GM12878 (cell line): ENCODE measurements at regions not wholly inside any gene's neighbourhood (a gene's known extent, or its start where the extent isn't known, plus 50 kb on each side); places are given as distances from the start of the nearest gene placed in this dataset.

ENCODE experiments used
- ATAC-seq: fragments of 200-7000 bp; cut with Tn5 transposase; 3 replicates; pipeline ENCODE4 v1.9.1; 2020; ENCODE audit warnings: mild to moderate bottlenecking, moderate library complexity
- BruUV-seq: library from RNA; stranded (reverse); fragments of 400-500 nt; replicated peaks from 2 replicates; lab custom pipeline; 2021; lab: Mats Ljungman, UMichigan
- CTCF ChIA-PET: fragments of 300-600 bp; sonication (Branson Sonifier 250); formaldehyde crosslinking; extraction: SDS; loops from one replicate; lab custom pipeline; 2021; ENCODE audit warnings: inconsistent platforms; lab: Yijun Ruan, JAX
- POLR2A ChIA-PET: fragments of 350-600 bp; formaldehyde crosslinking; extraction: SDS; loops from one replicate; lab custom pipeline; 2021; ENCODE audit warnings: inconsistent platforms; lab: Charles Lee
- RAD21 ChIA-PET: fragments of 300-600 bp; sonication (Branson Sonifier 250); formaldehyde crosslinking; loops from one replicate; lab custom pipeline; 2023; ENCODE audit warnings: antibody characterized with exemption; ENCODE audit not compliant: unreplicated experiment; lab: Charles Lee
- SMC1A ChIA-PET: fragments of 300-600 bp; sonication (Branson Sonifier 250); formaldehyde crosslinking; loops from one replicate; lab custom pipeline; 2023; ENCODE audit not compliant: unreplicated experiment, uncharacterized antibody; lab: Charles Lee
- DNase-seq: peaks from one replicate; pipeline ENCODE4 v3.0.0-alpha.2; 2011; ENCODE audit warnings: low read depth, low spot score
- FAIRE-seq: peaks from 3 replicates; lab custom pipeline; 2011; peaks lifted over from hg19 to GRCh38; lab: Jason Lieb, UNC
- H2AFZ ChIP-seq: 2 replicates; pipeline ENCODE4 v1.6.0; 2011; ENCODE audit warnings: low read depth, low read length, control low read depth; ENCODE audit not compliant: control insufficient read depth
- H3K27ac ChIP-seq: 2 replicates; pipeline ENCODE4 v1.5.1; 2011; ENCODE audit warnings: control low read depth; ENCODE audit not compliant: control insufficient read depth, insufficient read depth
- H3K27me3 ChIP-seq, 2 experiments: replicated peaks in 1 of 2; 2 replicates each; pipeline versions ENCODE4 v1.6.0 to v1.6.1; 2011; ENCODE audit warnings: low read length in 1 of 2; ENCODE audit not compliant: control insufficient read depth in 2 of 2, insufficient read depth in 2 of 2
- H3K36me3 ChIP-seq, 2 experiments: 2 replicates each; pipeline ENCODE4 v1.5.1; 2011; ENCODE audit warnings: low read length in 1 of 2; ENCODE audit not compliant: control insufficient read depth in 2 of 2, insufficient read depth in 2 of 2
- H3K4me1 ChIP-seq: 2 replicates; pipeline ENCODE4 v1.6.1; 2011; ENCODE audit warnings: mild to moderate bottlenecking, low read length, moderate library complexity, mixed read lengths; ENCODE audit not compliant: control insufficient read depth, insufficient read depth
- H3K4me2 ChIP-seq: 2 replicates; pipeline ENCODE4 v1.6.0; 2011; ENCODE audit warnings: control low read depth; ENCODE audit not compliant: control insufficient read depth, insufficient read depth
- H3K4me3 ChIP-seq: fragments of 200-600 bp; sonication (generic); 2 replicates; pipeline ENCODE4 v1.5.1; 2016
- H3K79me2 ChIP-seq: 2 replicates; pipeline ENCODE4 v1.6.0; 2011; ENCODE audit warnings: low read length; ENCODE audit not compliant: control insufficient read depth, insufficient read depth
- H3K9ac ChIP-seq: 2 replicates; pipeline ENCODE4 v1.8.0; 2011; ENCODE audit warnings: low read length, control low read depth, mixed read lengths; ENCODE audit not compliant: control insufficient read depth, insufficient read depth
- H3K9me3 ChIP-seq: replicated peaks from 3 replicates; pipeline ENCODE4 v1.5.1; 2011; ENCODE audit warnings: mild to moderate bottlenecking, low read length; ENCODE audit not compliant: control insufficient read depth, insufficient read depth
- H4K20me1 ChIP-seq: 2 replicates; pipeline ENCODE4 v1.6.0; 2011; ENCODE audit not compliant: control insufficient read depth, insufficient read depth
- BACH1 ChIP-seq: fragments of 450-650 bp; IDR thresholded peaks from 2 replicates; pipeline ENCODE4 v1.6.1; 2017; ENCODE audit warnings: mild to moderate bottlenecking, borderline replicate concordance
- DPF2 ChIP-seq: fragments of 450-650 bp; IDR thresholded peaks from 2 replicates; pipeline ENCODE4 v1.6.1; 2017; ENCODE audit warnings: mild to moderate bottlenecking
- E2F4 ChIP-seq: IDR thresholded peaks from 2 replicates; pipeline ENCODE4 v1.6.1; 2012; ENCODE audit warnings: low read depth, low read length, improper control_type of control experiment
- GATAD2B ChIP-seq: fragments of 450-650 bp; conservative IDR thresholded peaks from 2 replicates; pipeline ENCODE4 v1.6.1; 2017; ENCODE audit warnings: low read depth, mild to moderate bottlenecking, moderate library complexity
- LARP7 ChIP-seq: fragments of 450-650 bp; IDR thresholded peaks from 2 replicates; pipeline ENCODE4 v1.6.1; 2017; ENCODE audit warnings: mild to moderate bottlenecking
- NFIC ChIP-seq: IDR thresholded peaks from 2 replicates; pipeline ENCODE4 v1.6.1; 2012; ENCODE audit warnings: low read depth, mild to moderate bottlenecking, inconsistent platforms, low read length, moderate library complexity
- NRF1 ChIP-seq: conservative IDR thresholded peaks from 2 replicates; pipeline ENCODE4 v1.6.1; 2011; ENCODE audit warnings: mild to moderate bottlenecking, low read depth, low read length, improper control_type of control experiment
- SREBF1 ChIP-seq: IDR thresholded peaks from 2 replicates; pipeline ENCODE4 v1.6.1; 2012; ENCODE audit warnings: mild to moderate bottlenecking, low read length
- SRF ChIP-seq, 2 experiments: IDR thresholded peaks; 2 replicates each; pipeline ENCODE4 v1.6.1; 2011; ENCODE audit warnings: low read depth in 2 of 2, low read length in 2 of 2, mild to moderate bottlenecking in 1 of 2, moderate library complexity in 1 of 2
- SUPT20H ChIP-seq: IDR thresholded peaks from 2 replicates; pipeline ENCODE4 v1.6.1; 2011; ENCODE audit warnings: low read depth, mild to moderate bottlenecking, low read length, moderate library complexity, borderline replicate concordance; ENCODE audit not compliant: control insufficient read depth
- TAF1 ChIP-seq: IDR thresholded peaks from 2 replicates; pipeline ENCODE4 v1.6.1; 2011; ENCODE audit warnings: mild to moderate bottlenecking, low read depth, low read length, borderline replicate concordance
- USF1 ChIP-seq: IDR thresholded peaks from 2 replicates; pipeline ENCODE4 v1.6.1; 2011; ENCODE audit warnings: borderline replicate concordance, low read depth, mild to moderate bottlenecking, moderate library complexity, mixed read lengths, low read length; ENCODE audit not compliant: insufficient read depth; ENCODE audit errors: extremely low read length
- ZZZ3 ChIP-seq: IDR thresholded peaks from 2 replicates; pipeline ENCODE4 v1.6.1; 2011; ENCODE audit warnings: low read depth; ENCODE audit not compliant: control insufficient read depth, insufficient read length
- WGBS: methylation state at CpG from one replicate; pipeline ENCODE4 v1.1.6; 2016; ENCODE audit warnings: low lambda C conversion rate; ENCODE audit not compliant: insufficient replicate concordance, insufficient coverage; ENCODE audit errors: missing lambda C conversion rate; 5-methylcytosine and 5-hydroxymethylcytosine counted together
- in situ Hi-C: fragments of 300-500 bp; cut with MboI; formaldehyde crosslinking; loops from 9 replicates; pipeline ENCODE4 v1.14.3; 2018; ENCODE audit warnings: mixed read lengths
- intact Hi-C: fragments of 100-400 bp; cut with micrococcal nuclease; formaldehyde crosslinking; loops from one replicate; pipeline ENCODE4 v1.14.2; 2022; ENCODE audit not compliant: unreplicated experiment
- TF ChIP-seq, protein P1 (sequence below): fragments of 450-650 bp; IDR thresholded peaks from 2 replicates; pipeline ENCODE4 v1.6.1; 2017; ENCODE audit warnings: borderline replicate concordance

GRCh38 chr4:134089885-134090284, 111.7 kb downstream of the PABPC4L start:
- POLR2A ChIA-PET: no interaction called here

More at GRCh38 chr4:134089885-134090284, 111.7 kb downstream of the PABPC4L start:
- Histone ChIP-seq H3K36me3 (no peaks in the 10 kb centered on the region), H3K79me2 (no peaks in the 10 kb centered on the region), H3K4me3 (no peak overlapping the region), H3K9ac (no peak overlapping the region), H3K4me1 (no peaks in the 10 kb centered on the region), H3K4me2 (no peak overlapping the region), H4K20me1 (no peaks in the 10 kb centered on the region), H3K9me3 (no peaks in the 10 kb centered on the region), H3K27ac (no peak overlapping the region), H3K27me3 (no peaks in the 10 kb centered on the region), H2AFZ (no peak overlapping the region)
- no peak for TF ChIP-seq SREBF1
- TF ChIP-seq DPF2: no peak
- no peak for TF ChIP-seq TAF1
- TF ChIP-seq SUPT20H: no peak
- TF ChIP-seq ZZZ3: no peak
- TF ChIP-seq, protein P1, sequence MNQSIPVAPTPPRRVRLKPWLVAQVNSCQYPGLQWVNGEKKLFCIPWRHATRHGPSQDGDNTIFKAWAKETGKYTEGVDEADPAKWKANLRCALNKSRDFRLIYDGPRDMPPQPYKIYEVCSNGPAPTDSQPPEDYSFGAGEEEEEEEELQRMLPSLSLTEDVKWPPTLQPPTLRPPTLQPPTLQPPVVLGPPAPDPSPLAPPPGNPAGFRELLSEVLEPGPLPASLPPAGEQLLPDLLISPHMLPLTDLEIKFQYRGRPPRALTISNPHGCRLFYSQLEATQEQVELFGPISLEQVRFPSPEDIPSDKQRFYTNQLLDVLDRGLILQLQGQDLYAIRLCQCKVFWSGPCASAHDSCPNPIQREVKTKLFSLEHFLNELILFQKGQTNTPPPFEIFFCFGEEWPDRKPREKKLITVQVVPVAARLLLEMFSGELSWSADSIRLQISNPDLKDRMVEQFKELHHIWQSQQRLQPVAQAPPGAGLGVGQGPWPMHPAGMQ: no peak
- TF ChIP-seq NFIC: no peak
- no peak for TF ChIP-seq LARP7
- TF ChIP-seq GATAD2B: no peak
- no peak for TF ChIP-seq BACH1
- TF ChIP-seq USF1: no peak
- no peak for TF ChIP-seq SRF (IDR thresholded peaks at IDR 0.05; ENCODE audit: low read depth in 2 of 2, low read length in 2 of 2)
- TF ChIP-seq NRF1: no peak
- no peak for TF ChIP-seq E2F4
- no peak for ATAC-seq
- intact Hi-C loops (no loop called here), in situ Hi-C loops (no loop called here)
- CTCF ChIA-PET: no interaction called here
- WGBS: 3% methylated on average over 3 of the region's 3 CpGs
- no peak for DNase-seq
- RAD21 ChIA-PET: no interaction called here
- SMC1A ChIA-PET: no interaction called here
- no TSS peak for BruUV-seq
- no peak for FAIRE-seq
